ENCODE measurements at regions not wholly inside any gene's neighbourhood (a gene's known extent, or its start where the extent isn't known, plus 50 kb on each side); places are given as distances from the start of the nearest gene placed in this dataset.

- H3K4me1 ChIP-seq (ENCODE audit: control insufficient read depth, insufficient read depth, low read length, unreplicated experiment), result no peaks in the 10 kb centered on the region
- no peaks in the 10 kb centered on the region for H3K79me2 ChIP-seq (ENCODE audit: control insufficient read depth, insufficient read depth, low read length, unreplicated experiment)
- no peak overlapping the region for H3K27ac ChIP-seq (ENCODE audit: low read depth, low read length)
- H2AFZ ChIP-seq (ENCODE audit: low read length, unreplicated experiment), result no peak overlapping the region
- no peak overlapping the region for H3K4me3 ChIP-seq (ENCODE audit: low read depth, low read length)
- H3K36me3 ChIP-seq (ENCODE audit: insufficient read depth, low read length), result no peaks in the 10 kb centered on the region
- peaks cover 99% of the 10 kb centered on the region for H3K27me3 ChIP-seq (ENCODE audit: insufficient read depth, low read length)
Measured at GRCh38 chr16:50461400-50461760, 86.8 kb upstream of the NKD1 start.

GRCh38 chr16:50460538-50461399 lies 87.4 kb upstream of the NKD1 start:
- Histone ChIP-seq H3K79me2 (ENCODE audit: control insufficient read depth, insufficient read depth, low read length, unreplicated experiment) (no peaks in the 10 kb centered on the region), H3K27ac (ENCODE audit: low read depth, low read length) (no peak overlapping the region), H3K36me3 (ENCODE audit: insufficient read depth, low read length) (no peaks in the 10 kb centered on the region), H3K4me3 (ENCODE audit: low read depth, low read length) (no peak overlapping the region), H3K27me3 (ENCODE audit: insufficient read depth, low read length) (peaks cover 99% of the 10 kb centered on the region), H2AFZ (ENCODE audit: low read length, unreplicated experiment) (no peak overlapping the region), H3K4me1 (ENCODE audit: control insufficient read depth, insufficient read depth, low read length, unreplicated experiment) (no peaks in the 10 kb centered on the region)

DNA sequence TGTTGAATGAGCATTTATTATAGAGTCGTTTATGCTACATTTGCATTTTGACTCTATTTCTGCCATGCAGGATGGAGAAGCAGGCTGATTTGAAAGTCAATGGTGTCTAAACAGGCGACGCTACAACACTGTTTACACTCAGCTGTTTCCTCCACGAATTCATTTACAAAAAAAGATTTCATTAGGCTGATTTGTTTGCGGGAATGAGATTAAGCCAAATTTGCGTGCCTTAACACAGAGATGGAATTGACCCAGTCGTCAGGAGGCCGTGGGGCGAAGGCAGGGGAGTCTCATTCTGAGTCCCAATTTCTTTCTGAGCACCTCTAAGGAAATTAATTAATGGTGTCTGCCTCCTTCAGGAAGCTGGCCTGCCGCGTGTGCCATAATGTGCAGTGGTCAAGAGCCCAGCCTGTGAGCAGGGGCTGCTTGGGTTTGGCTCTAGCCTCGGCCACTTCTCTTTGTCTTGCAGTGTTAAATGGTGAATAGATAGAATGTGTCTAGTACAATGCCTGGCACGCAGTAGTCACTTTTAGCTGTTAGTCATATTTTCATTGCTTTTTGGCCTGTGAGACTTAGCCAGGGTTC lies 88.6 kb upstream of the NKD1 start:
- H3K27me3 ChIP-seq (ENCODE audit: insufficient read depth, low read length), result peaks cover 96% of the 10 kb centered on the region
- no peak overlapping the region for H2AFZ ChIP-seq (ENCODE audit: low read length, unreplicated experiment)
- no peaks in the 10 kb centered on the region for H3K36me3 ChIP-seq (ENCODE audit: insufficient read depth, low read length)
- no peaks in the 10 kb centered on the region for H3K4me1 ChIP-seq (ENCODE audit: control insufficient read depth, insufficient read depth, low read length, unreplicated experiment)
- no peaks in the 10 kb centered on the region for H3K79me2 ChIP-seq (ENCODE audit: control insufficient read depth, insufficient read depth, low read length, unreplicated experiment)
- H3K4me3 ChIP-seq (ENCODE audit: low read depth, low read length), result no peak overlapping the region
- no peak overlapping the region for H3K27ac ChIP-seq (ENCODE audit: low read depth, low read length)

DNA sequence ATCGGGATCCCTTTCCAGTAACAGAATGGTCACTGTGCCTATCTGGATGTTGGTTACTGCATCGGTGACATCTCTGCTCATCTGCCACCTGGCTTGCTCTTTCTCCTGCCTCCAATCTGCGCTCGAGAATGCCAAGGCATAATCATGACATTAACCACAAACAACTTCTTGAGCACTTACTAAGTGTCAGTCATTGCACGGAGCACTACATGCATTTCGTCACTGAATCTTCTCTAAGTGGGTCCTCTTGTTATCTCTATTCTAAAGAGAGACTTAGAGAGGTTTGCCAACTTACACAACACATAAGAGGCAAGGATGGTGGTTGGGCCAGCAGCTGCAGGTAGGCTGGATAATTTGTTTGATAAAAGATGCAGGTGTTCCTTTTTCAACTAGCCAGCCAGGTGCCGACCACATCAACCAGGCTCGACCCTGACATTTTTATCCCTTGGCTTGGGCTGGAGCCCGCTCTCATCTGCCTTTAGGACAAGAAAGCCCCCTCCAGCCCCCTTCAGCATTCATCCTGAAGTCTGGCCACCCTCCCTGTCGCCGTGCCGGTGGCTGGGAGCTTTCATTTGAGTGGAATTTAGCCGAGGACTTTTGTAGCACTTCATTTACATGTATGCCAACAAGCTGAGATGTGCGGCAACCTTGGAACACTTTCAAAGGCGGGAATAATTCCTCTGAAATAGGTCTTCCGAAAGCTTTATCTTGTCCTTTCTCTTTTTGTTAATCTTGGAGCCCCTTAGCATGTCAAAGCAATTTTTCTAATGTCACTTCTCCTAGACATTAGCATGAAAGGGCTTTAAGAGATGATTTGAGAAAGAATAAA lies 89.3 kb upstream of the NKD1 start:
- no peak overlapping the region for H3K27ac ChIP-seq (ENCODE audit: low read depth, low read length)

DNA sequence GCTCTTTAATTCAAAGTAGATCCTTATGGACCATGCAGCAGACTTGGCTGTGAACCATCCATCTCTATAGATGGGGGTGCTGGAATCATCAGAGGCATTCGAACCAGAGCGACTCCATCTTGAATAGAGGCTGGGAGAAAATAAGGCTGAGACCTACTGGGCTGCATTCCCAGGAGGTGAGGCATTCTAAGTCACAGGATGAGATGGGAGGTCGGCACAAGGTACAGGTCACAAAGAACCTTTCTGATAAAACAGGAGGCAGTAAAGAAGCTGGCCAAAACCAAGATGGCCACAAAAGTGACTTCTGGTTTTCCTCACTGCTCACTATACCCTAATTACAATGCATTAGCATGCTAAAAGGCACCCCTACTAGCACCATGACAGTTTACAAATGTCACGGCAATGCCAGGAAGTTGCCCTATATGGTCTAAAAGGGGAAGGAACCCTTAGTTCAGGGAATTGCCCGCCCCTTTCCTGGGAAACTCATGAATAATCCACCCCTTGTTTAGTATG lies 89.2 kb upstream of the BRD7 start:
- H3K27me3 ChIP-seq (ENCODE audit: insufficient read depth, low read length), result peaks cover 87% of the 10 kb centered on the region
- no peaks in the 10 kb centered on the region for H3K79me2 ChIP-seq (ENCODE audit: control insufficient read depth, insufficient read depth, low read length, unreplicated experiment)
- no peak overlapping the region for H3K4me3 ChIP-seq (ENCODE audit: low read depth, low read length)
- no peak overlapping the region for H2AFZ ChIP-seq (ENCODE audit: low read length, unreplicated experiment)
- H3K36me3 ChIP-seq (ENCODE audit: insufficient read depth, low read length), result no peaks in the 10 kb centered on the region
- H3K27ac ChIP-seq (ENCODE audit: low read depth, low read length), result no peak overlapping the region
- no peaks in the 10 kb centered on the region for H3K4me1 ChIP-seq (ENCODE audit: control insufficient read depth, insufficient read depth, low read length, unreplicated experiment)

More for the DNA sequence above, 89.3 kb upstream of the NKD1 start:
- H2AFZ ChIP-seq (ENCODE audit: low read length, unreplicated experiment), result no peak overlapping the region
- H3K27me3 ChIP-seq (ENCODE audit: insufficient read depth, low read length), result peaks cover 96% of the 10 kb centered on the region
- H3K36me3 ChIP-seq (ENCODE audit: insufficient read depth, low read length), result no peaks in the 10 kb centered on the region
- no peak overlapping the region for H3K4me3 ChIP-seq (ENCODE audit: low read depth, low read length)
- H3K79me2 ChIP-seq (ENCODE audit: control insufficient read depth, insufficient read depth, low read length, unreplicated experiment), result no peaks in the 10 kb centered on the region
- H3K4me1 ChIP-seq (ENCODE audit: control insufficient read depth, insufficient read depth, low read length, unreplicated experiment), result no peaks in the 10 kb centered on the region

GRCh38 chr16:50457423-50457822 lies 88.6 kb upstream of the BRD7 start:
- Histone ChIP-seq H3K27me3 (ENCODE audit: insufficient read depth, low read length) (peaks cover 83% of the 10 kb centered on the region), H2AFZ (ENCODE audit: low read length, unreplicated experiment) (no peak overlapping the region), H3K4me3 (ENCODE audit: low read depth, low read length) (no peak overlapping the region), H3K36me3 (ENCODE audit: insufficient read depth, low read length) (no peaks in the 10 kb centered on the region), H3K4me1 (ENCODE audit: control insufficient read depth, insufficient read depth, low read length, unreplicated experiment) (no peaks in the 10 kb centered on the region), H3K27ac (ENCODE audit: low read depth, low read length) (no peak overlapping the region), H3K79me2 (ENCODE audit: control insufficient read depth, insufficient read depth, low read length, unreplicated experiment) (no peaks in the 10 kb centered on the region)

GRCh38 chr16:50455288-50455845 lies 86.6 kb upstream of the BRD7 start:
- H3K79me2 ChIP-seq (ENCODE audit: control insufficient read depth, insufficient read depth, low read length, unreplicated experiment), result no peaks in the 10 kb centered on the region
- no peak overlapping the region for H2AFZ ChIP-seq (ENCODE audit: low read length, unreplicated experiment)
- H3K27ac ChIP-seq (ENCODE audit: low read depth, low read length), result no peak overlapping the region
- H3K36me3 ChIP-seq (ENCODE audit: insufficient read depth, low read length), result no peaks in the 10 kb centered on the region
- peaks cover 80% of the 10 kb centered on the region for H3K27me3 ChIP-seq (ENCODE audit: insufficient read depth, low read length)
- H3K4me1 ChIP-seq (ENCODE audit: control insufficient read depth, insufficient read depth, low read length, unreplicated experiment), result no peaks in the 10 kb centered on the region
- H3K4me3 ChIP-seq (ENCODE audit: low read depth, low read length), result no peak overlapping the region

GRCh38 chr16:50453446-50453845 lies 84.7 kb upstream of the BRD7 start:
- H3K79me2 ChIP-seq (ENCODE audit: control insufficient read depth, insufficient read depth, low read length, unreplicated experiment), result no peaks in the 10 kb centered on the region

GRCh38 chr16:50451951-50452508 lies 83.2 kb upstream of the BRD7 start:
- H2AFZ ChIP-seq (ENCODE audit: low read length, unreplicated experiment), result no peak overlapping the region
- peaks cover 77% of the 10 kb centered on the region for H3K27me3 ChIP-seq (ENCODE audit: insufficient read depth, low read length)

More at GRCh38 chr16:50453446-50453845, 84.7 kb upstream of the BRD7 start:
- no peak overlapping the region for H3K4me3 ChIP-seq (ENCODE audit: low read depth, low read length)
- H2AFZ ChIP-seq (ENCODE audit: low read length, unreplicated experiment), result no peak overlapping the region
- H3K27ac ChIP-seq (ENCODE audit: low read depth, low read length), result no peak overlapping the region
- H3K27me3 ChIP-seq (ENCODE audit: insufficient read depth, low read length), result peaks cover 77% of the 10 kb centered on the region
- H3K36me3 ChIP-seq (ENCODE audit: insufficient read depth, low read length), result no peaks in the 10 kb centered on the region
- no peaks in the 10 kb centered on the region for H3K4me1 ChIP-seq (ENCODE audit: control insufficient read depth, insufficient read depth, low read length, unreplicated experiment)

DNA sequence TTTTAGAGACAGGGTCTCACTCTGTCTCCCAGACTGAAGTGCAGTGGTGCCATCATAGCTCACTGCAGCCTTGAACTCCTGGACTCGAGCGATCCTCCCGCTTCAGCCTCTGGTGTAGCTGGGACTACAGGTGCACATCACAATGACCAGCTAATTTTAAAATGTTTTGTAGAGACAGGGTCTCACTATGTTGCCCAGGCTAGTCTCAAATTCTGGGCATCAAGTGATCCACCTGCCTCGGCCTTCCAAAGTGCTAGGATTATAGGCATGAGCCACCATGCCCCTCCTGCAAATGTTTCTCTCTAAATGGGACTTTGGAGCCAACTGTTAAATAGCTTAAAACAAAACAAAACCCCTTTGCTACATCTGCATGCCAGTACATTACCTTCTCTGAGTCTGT lies 82.2 kb upstream of the BRD7 start:
- Histone ChIP-seq H2AFZ (ENCODE audit: low read length, unreplicated experiment) (no peak overlapping the region), H3K4me1 (ENCODE audit: control insufficient read depth, insufficient read depth, low read length, unreplicated experiment) (no peaks in the 10 kb centered on the region), H3K27ac (ENCODE audit: low read depth, low read length) (no peak overlapping the region), H3K27me3 (ENCODE audit: insufficient read depth, low read length) (peaks cover 76% of the 10 kb centered on the region), H3K36me3 (ENCODE audit: insufficient read depth, low read length) (no peaks in the 10 kb centered on the region), H3K79me2 (ENCODE audit: control insufficient read depth, insufficient read depth, low read length, unreplicated experiment) (no peaks in the 10 kb centered on the region), H3K4me3 (ENCODE audit: low read depth, low read length) (no peak overlapping the region)

More at GRCh38 chr16:50451951-50452508, 83.2 kb upstream of the BRD7 start:
- H3K4me3 ChIP-seq (ENCODE audit: low read depth, low read length), result no peak overlapping the region
- H3K27ac ChIP-seq (ENCODE audit: low read depth, low read length), result no peak overlapping the region
- no peaks in the 10 kb centered on the region for H3K79me2 ChIP-seq (ENCODE audit: control insufficient read depth, insufficient read depth, low read length, unreplicated experiment)
- H3K36me3 ChIP-seq (ENCODE audit: insufficient read depth, low read length), result no peaks in the 10 kb centered on the region
- no peaks in the 10 kb centered on the region for H3K4me1 ChIP-seq (ENCODE audit: control insufficient read depth, insufficient read depth, low read length, unreplicated experiment)

All from ACC112 (cell line).